HAP-1 (cell line): ENCODE measurements at regions not wholly inside any gene's neighbourhood (a gene's known extent, or its start where the extent isn't known, plus 50 kb on each side); places are given as distances from the start of the nearest gene placed in this dataset.
"Not testable (repeated sequence)": the region's sequence is repeated elsewhere in the genome, so short reads cannot be mapped to it uniquely, and the experiment has no call there.

Experiments used
- DNase-seq, 2 experiments: peaks; one replicate each; pipeline ENCODE4 v3.0.0-alpha.2; 2016 to 2020; ENCODE audit warnings: low spot score in 2 of 2
- H3K27me3 ChIP-seq: fragments of 250-450 bp; sonication (Bioruptor Pico); 2 replicates; pipeline ENCODE4 v1.5.1; 2020; ENCODE audit warnings: low read depth, mild to moderate bottlenecking, moderate library complexity
- H3K36me3 ChIP-seq: fragments of 250-450 bp; sonication (Bioruptor Pico); replicated peaks from 2 replicates; pipeline ENCODE4 v1.5.1; 2020; ENCODE audit warnings: mild to moderate bottlenecking
- H3K4me1 ChIP-seq: fragments of 250-450 bp; sonication (Bioruptor Pico); 2 replicates; pipeline ENCODE4 v1.5.1; 2020; ENCODE audit warnings: mild to moderate bottlenecking
- H3K4me3 ChIP-seq: fragments of 250-450 bp; sonication (Bioruptor Pico); 2 replicates; pipeline ENCODE4 v1.5.1; 2020; ENCODE audit warnings: mild to moderate bottlenecking, moderate library complexity
- H3K9me3 ChIP-seq: fragments of 250-450 bp; sonication (Bioruptor Pico); 2 replicates; pipeline ENCODE4 v1.5.1; 2020; ENCODE audit warnings: mild to moderate bottlenecking, moderate library complexity
- in situ Hi-C: fragments of 300-500 bp; cut with MboI; formaldehyde crosslinking; loops from 3 replicates; pipeline ENCODE4 v1.14.3; 2020; ENCODE audit warnings: low sequenced_read_pairs, inconsistent platforms, mixed read lengths

DNA sequence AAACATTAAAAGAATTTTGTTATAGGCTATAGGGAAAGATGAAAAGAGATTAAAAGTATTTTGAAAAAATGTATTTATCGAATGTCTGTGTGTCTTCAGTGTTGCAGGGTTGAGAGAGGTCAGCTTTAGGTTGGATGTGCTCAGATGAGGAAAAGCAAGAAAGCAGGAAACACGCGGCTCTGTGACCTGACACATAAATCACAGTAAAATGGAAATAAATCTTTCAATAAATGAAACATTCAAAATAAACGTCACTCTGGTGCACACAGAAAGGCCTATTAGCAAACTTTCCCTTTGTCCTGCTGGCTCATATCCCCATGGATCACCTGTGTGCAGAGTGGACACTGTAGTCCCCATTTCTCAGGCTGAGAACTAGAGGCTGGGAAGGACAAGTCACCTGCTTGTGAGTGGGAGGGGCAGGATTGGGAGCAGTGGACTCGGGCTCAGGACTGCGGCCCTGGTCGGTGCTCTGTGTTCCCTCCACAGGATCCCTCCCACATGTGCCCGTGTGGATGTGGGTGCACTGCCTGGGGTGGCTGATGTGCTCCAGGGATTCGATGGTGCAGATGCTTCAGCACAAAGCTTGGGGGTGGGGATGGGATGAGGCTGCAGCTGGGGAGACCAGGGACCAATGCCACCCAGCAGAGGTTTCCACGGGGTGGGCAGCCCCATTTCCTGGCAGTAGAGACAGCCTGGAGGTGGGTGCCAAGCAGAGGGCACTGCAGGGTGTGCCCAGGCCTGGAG is 96.0 kb upstream of the IGLL5 start:
- Histone ChIP-seq H3K9me3 (no peaks in the 10 kb centered on the region), H3K4me3 (no peak overlapping the region), H3K27me3 (no peaks in the 10 kb centered on the region), H3K36me3 (no peaks in the 10 kb centered on the region), H3K4me1 (no peaks in the 10 kb centered on the region)
- in situ Hi-C loops = no loop called here
- no peak for DNase-seq

DNA sequence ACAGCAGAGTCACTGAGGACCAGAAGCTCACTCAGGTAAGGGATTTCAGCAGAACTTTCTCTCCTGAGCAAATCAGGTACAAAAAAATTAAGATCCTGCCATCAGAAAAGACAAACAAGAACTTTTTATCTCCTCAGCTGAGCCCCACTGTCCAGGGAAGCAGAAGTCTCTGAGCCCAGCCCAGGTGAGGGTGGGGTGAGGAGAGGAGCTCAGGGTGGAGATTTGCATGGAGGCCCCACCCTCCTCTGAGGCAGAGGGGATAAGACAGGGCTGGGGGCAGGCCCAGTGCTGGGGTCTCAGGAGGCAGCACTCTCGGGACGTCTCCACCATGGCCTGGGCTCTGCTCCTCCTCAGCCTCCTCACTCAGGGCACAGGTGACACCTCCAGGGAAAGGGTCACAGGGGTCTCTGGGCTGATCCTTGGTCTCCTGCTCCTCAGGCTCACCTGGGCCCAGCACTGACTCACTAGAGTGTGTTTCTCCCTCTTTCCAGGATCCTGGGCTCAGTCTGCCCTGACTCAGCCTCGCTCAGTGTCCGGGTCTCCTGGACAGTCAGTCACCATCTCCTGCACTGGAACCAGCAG is 95.3 kb upstream of the IGLL5 start:
- H3K27me3 ChIP-seq, H3K4me3 ChIP-seq, DNase-seq, H3K9me3 ChIP-seq, H3K36me3 ChIP-seq, in situ Hi-C loops, H3K4me1 ChIP-seq: not testable (repeated sequence)

DNA sequence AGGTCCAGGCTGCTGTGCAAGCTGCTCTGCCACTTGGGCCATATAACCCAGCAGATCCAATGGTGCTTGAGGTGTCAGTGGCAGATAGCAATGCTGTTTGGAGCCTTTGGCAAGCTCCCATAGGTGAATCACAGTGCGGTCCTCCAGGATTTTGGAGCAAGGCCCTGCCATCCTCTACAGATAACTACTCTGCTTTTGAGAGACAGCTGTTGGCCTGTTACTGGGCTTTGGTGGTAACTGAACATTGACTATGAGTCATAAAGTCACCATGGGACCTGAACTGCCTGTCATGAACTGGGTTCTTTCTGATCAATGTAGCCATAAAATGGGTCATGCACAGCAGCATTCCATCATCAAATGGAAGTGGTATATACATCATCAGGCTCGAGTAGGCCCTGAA is 92.0 kb upstream of the IGLL5 start:
- H3K36me3 ChIP-seq, in situ Hi-C loops, DNase-seq, H3K9me3 ChIP-seq, H3K27me3 ChIP-seq, H3K4me1 ChIP-seq, H3K4me3 ChIP-seq: not testable (repeated sequence)

DNA sequence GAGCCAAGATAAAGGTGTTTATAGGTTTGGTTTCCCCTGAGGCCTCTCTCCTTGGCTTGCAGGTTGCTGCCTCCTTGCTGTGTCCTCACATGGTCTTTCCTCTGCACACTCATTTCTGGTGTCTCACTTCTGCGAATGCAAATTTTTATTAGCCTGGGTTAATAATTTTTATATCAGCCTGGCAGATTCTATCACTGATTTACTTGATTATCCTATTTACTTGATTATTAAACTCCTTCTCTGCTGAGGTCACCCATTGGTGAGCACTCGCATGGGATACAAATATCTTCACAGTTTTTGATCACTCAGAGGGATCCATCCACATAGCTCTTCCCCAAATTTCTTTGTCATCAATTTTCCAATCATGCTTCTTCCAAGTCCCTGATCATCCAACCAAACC is 90.9 kb upstream of the IGLL5 start:
- Histone ChIP-seq H3K9me3 (no peaks in the 10 kb centered on the region), H3K27me3 (no peaks in the 10 kb centered on the region), H3K36me3 (no peaks in the 10 kb centered on the region), H3K4me3 (no peak overlapping the region), H3K4me1 (no peaks in the 10 kb centered on the region)
- in situ Hi-C loops = no loop called here
- no peak for DNase-seq

DNA sequence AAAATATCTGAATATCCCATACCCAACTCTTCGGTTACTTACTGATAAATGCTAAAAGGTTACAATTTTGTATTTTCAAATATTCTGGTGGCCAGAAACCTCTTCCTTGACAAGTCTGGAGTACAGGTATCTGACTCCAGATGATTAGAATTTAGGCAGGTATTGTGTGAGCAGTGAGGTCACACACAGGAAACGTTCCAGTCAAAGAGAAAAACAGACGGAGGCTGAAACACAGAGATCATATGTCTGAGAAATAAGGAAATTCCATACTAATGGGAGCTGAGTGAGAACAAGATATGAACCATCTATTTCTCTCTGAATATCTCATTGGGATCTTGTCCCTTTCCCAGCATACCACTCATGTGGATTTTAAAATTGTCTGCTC is 89.4 kb upstream of the IGLL5 start:
- Histone ChIP-seq H3K4me1 (no peaks in the 10 kb centered on the region), H3K36me3 (no peaks in the 10 kb centered on the region), H3K9me3 (no peaks in the 10 kb centered on the region), H3K27me3 (no peaks in the 10 kb centered on the region), H3K4me3 (no peak overlapping the region)
- in situ Hi-C loops = no loop called here
- no peak for DNase-seq

DNA sequence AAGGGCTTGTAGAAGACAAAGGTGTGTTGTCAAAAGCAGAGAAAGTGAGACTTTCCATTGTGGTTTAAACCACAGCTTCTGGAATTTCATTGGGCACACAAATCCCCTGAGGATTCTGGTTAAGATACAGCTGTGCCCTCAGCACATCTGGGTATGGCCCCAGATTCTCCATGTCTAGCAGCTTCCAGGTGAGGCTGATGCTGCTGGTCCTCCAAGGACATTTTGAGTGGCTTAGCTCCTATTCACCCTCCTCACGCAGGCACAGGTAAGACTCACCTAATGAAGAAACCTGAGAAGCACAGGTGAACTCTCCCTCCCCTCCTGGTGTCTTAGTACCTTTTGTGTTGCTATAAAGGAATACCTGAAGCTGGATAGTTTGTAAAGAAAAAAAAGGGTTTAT is 88.9 kb upstream of the IGLL5 start:
- no peak for DNase-seq
- H3K9me3 ChIP-seq = no peaks in the 10 kb centered on the region
- H3K27me3 ChIP-seq = no peaks in the 10 kb centered on the region

DNA sequence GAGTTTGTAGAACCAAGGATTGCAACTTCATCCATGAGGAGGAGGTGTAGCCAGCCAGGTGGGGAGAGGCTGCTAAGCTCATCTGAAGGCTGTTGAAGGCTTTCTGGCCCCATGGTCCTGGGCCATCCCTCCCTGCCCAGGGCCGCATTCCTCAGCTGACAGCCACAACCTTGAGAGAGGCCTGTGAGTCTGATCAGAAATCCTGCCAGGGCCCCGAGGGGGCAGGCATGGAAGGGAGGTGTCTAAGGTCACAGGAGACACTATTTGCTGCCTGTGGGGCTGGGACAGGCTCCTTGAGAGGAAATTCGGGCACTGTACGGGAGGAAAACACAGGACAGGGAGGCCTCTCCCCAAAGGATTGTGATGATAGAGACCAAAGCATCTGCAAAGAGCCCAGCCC is 88.1 kb upstream of the IGLL5 start:
- no peak overlapping the region for H3K4me3 ChIP-seq
- H3K27me3 ChIP-seq = no peaks in the 10 kb centered on the region
- no peaks in the 10 kb centered on the region for H3K36me3 ChIP-seq
- no peaks in the 10 kb centered on the region for H3K4me1 ChIP-seq
- no peak for DNase-seq
- in situ Hi-C loops = no loop called here
- H3K9me3 ChIP-seq = no peaks in the 10 kb centered on the region

More for the DNA sequence above, 88.9 kb upstream of the IGLL5 start:
- in situ Hi-C loops = no loop called here
- Histone ChIP-seq H3K4me3 (no peak overlapping the region), H3K36me3 (no peaks in the 10 kb centered on the region), H3K4me1 (no peaks in the 10 kb centered on the region)

DNA sequence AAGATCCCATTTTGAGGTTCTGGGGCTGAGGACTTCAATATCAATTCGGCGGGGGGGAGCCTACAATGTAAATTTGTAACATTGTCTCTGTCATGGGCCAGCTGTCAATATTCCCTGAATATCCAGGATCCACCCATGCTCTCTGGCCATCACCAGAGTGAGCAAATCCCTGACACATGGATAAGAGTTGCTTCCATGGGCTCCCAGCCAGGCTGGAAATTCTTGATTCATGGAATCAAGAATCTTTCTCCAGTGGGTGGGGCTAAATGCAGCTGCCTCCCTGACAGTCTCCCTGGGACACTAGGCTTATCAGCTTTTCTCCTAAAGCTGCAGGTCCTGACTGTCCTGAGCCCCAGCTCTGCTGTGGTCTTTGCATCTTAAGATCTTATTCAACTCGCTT is 86.9 kb upstream of the IGLL5 start:
- H3K27me3 ChIP-seq = no peaks in the 10 kb centered on the region
- in situ Hi-C loops = no loop called here

DNA sequence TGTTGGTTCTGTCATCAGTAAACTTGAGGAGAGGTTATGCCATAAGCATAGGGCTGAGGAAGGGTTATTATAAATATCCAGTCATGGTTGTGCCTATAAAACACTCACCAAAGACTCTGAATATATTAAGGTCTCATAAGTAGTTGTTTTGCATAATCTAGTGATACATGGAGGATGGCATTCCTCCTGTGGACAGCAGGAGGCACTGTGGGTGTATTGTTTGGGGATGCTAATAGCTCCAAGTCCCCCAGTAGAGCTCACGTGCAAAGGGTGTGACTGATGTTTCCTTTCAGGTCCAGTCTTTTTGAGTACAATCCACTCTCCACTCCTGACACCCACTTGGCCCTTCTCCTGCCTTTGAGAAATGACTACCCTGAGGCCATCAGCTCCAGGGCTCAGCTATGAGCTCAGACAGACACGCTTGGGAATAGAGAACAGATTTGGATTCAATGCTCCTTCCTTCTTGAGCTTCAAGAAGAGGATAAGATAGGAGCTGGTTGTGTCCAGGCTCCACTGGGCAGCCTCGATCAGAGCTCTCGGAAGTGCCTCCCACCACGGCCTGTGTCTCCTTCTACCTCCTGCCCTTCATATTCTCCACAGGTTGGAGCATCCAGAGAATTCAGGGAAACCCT is 85.2 kb upstream of the IGLL5 start:
- in situ Hi-C loops = no loop called here
- peaks cover 7% of the 10 kb centered on the region; the same call in 1 of the 2 replicates for H3K27me3 ChIP-seq

More for the DNA sequence above, 86.9 kb upstream of the IGLL5 start:
- DNase-seq = no peak
- no peaks in the 10 kb centered on the region for H3K4me1 ChIP-seq
- H3K36me3 ChIP-seq = no peaks in the 10 kb centered on the region
- no peaks in the 10 kb centered on the region for H3K9me3 ChIP-seq
- no peak overlapping the region for H3K4me3 ChIP-seq

DNA sequence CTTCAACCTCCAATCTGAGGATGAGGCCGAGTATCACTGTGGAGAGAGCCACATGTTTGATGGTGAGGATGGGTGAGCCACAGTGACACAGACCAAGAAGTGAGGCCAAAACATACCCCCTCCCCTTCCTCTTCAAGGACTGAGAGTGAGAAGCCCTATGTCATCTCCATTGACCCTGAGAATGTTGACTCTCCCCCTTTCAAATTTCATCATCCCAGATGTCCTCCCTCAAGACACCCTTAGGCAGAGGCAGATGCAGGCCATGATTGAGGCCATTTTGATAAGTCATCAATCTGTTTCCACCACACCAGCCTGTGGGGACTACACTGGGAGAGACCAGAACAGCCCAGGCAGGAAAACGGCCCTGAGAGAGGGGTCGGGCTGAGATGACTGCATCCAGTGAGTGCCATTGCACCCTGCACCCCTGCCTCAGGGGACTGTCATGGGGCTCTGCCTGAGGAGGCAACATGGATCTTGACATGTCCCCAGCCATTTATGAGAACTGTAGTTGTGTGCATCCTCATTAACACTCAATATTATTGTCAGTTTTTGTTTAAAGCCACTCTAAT is 84.2 kb upstream of the IGLL5 start:
- Histone ChIP-seq H3K36me3 (no peaks in the 10 kb centered on the region), H3K27me3 (peaks cover 8% of the 10 kb centered on the region; the same call in 1 of the 2 replicates), H3K9me3 (no peaks in the 10 kb centered on the region), H3K4me1 (no peaks in the 10 kb centered on the region), H3K4me3 (no peak overlapping the region)
- no peak for DNase-seq
- in situ Hi-C loops = no loop called here

More for the DNA sequence above, 85.2 kb upstream of the IGLL5 start:
- peak in 1 of 2 experiments; percentile 27 for DNase-seq
- Histone ChIP-seq H3K9me3 (no peaks in the 10 kb centered on the region), H3K4me1 (no peaks in the 10 kb centered on the region), H3K36me3 (no peaks in the 10 kb centered on the region), H3K4me3 (no peak overlapping the region)

DNA sequence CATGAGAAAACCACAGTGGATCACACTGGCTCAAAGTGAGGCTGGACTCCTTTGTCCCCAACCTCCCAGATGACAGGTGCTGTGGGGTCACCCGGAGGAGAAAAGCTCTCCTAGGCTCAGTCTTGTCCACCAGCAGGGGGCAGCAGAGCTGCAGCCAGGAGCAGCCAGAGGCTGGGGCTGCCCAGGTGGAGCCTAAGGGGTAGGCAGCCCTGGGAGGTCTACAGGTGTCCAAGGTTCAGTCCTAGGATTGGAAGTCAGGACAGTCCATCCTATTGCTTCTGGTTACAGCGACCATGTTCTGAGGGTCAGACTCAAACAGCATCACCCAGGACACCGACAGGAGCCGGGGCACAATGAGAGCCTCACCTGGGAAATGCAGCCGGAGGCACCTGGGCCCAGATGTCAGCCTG is 77.6 kb upstream of the IGLL5 start:
- no peaks in the 10 kb centered on the region for H3K36me3 ChIP-seq
- no peaks in the 10 kb centered on the region for H3K4me1 ChIP-seq
- DNase-seq = no peak
- in situ Hi-C loops = no loop called here
- H3K9me3 ChIP-seq = no peaks in the 10 kb centered on the region
- H3K27me3 ChIP-seq = peaks cover 12% of the 10 kb centered on the region; the same call in 1 of the 2 replicates
- H3K4me3 ChIP-seq = no peak overlapping the region

DNA sequence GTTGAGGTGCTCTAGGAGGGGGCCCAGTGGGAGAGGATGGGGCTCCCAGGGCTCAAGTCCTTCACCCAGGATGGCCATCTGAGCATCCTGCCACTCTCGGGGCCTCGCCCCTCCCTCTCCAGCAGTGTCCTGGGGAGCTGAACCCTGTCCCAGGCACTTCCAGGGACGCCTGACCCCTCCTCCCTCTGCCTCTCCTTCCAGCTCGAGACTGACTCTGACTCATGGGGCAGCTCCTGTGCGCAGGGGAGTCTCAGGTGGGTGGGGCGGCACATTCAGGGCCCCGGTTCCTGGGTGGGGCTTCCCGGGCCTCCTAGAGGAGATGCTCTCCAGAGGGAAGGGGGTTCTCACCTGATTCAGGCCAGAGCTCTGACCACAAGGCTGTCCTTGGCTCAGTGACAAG is 77.1 kb upstream of the IGLL5 start:
- no peak for DNase-seq
- in situ Hi-C loops = no loop called here
- no peaks in the 10 kb centered on the region for H3K9me3 ChIP-seq
- no peaks in the 10 kb centered on the region for H3K4me1 ChIP-seq
- peaks cover 12% of the 10 kb centered on the region; the same call in 1 of the 2 replicates for H3K27me3 ChIP-seq
- no peaks in the 10 kb centered on the region for H3K36me3 ChIP-seq
- H3K4me3 ChIP-seq = no peak overlapping the region

DNA sequence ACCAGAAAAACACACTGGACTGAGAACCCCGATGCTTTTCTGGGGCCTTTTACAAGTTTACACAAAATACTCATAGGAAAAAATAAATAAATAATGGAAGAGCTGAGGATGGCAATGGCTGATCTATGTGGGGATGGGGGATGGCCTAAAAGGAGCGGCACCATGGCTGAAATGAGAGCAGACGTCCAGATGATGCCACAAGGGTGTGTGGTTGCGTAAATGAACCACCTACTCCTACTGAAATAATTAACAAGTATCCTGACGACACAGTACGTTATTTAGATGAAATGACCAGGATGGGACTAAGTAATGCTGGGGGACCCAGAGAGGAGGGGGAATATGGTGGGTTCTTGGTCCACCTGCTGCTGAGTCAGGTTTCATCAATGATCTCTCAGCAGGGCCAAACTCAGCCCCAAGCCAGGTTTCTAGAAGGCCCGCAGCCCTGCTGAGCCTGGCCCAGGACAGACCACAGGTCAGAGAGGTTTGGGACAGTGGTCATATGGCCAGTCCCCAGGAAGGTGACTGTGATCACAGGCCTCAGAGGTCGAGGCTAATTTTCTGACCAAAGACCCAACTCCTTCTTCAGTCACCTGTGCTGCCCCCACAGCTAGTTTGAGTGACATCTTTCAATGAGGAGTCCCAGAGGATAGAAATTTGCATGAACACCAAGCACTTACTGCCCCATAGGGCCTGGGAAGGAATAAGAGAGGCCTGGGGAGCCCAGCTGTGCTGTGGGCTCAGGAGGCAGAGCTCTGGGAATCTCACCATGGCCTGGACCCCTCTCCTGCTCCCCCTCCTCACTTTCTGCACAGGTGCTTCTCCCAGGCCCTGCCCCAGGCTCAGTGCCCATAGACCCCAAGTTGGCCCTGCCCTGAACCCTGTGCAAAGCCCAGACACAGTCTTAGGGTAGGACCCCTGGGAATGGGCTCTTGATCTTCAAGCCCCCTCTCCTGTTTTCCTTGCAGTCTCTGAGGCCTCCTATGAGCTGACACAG is 76.3 kb upstream of the IGLL5 start:
- no peaks in the 10 kb centered on the region for H3K9me3 ChIP-seq
- H3K27me3 ChIP-seq = peaks cover 12% of the 10 kb centered on the region; the same call in 1 of the 2 replicates
- H3K36me3 ChIP-seq = no peaks in the 10 kb centered on the region
- DNase-seq = no peak
- H3K4me1 ChIP-seq = no peaks in the 10 kb centered on the region
- H3K4me3 ChIP-seq = no peak overlapping the region
- in situ Hi-C loops = no loop called here
